GM23248 (cell line): ENCODE measurements at regions not wholly inside any gene's neighbourhood (a gene's known extent, or its start where the extent isn't known, plus 50 kb on each side); places are given as distances from the start of the nearest gene placed in this dataset. TPM values are rescaled to one million over a fixed set of nuclear protein-coding genes. Genes with fewer than 3 reads are reported as not detected.

ENCODE experiments used
- DNase-seq: peaks from one replicate; pipeline ENCODE4 v3.0.0-alpha.2; 2015
- H2AFZ ChIP-seq: fragments of 200-600 bp; sonication (generic); 2 replicates; pipeline ENCODE4 v1.6.1; 2016; ENCODE audit warnings: antibody characterized with exemption
- H3F3A ChIP-seq: fragments of 200-600 bp; sonication (generic); 2 replicates; pipeline ENCODE4 v1.6.1; 2016; ENCODE audit warnings: mild to moderate bottlenecking, antibody characterized with exemption, mixed run types; ENCODE audit not compliant: insufficient read depth
- H3K27ac ChIP-seq: fragments of 200-600 bp; sonication (generic); 2 replicates; pipeline ENCODE4 v1.5.1; 2016; ENCODE audit warnings: mild to moderate bottlenecking
- H3K27me3 ChIP-seq: fragments of 200-600 bp; sonication (generic); replicated peaks from 2 replicates; pipeline ENCODE4 v1.6.1; 2016; ENCODE audit warnings: mild to moderate bottlenecking; ENCODE audit not compliant: insufficient read depth
- H3K36me3 ChIP-seq: fragments of 200-600 bp; sonication (generic); 2 replicates; pipeline ENCODE4 v1.6.1; 2016; ENCODE audit warnings: low read depth, mild to moderate bottlenecking
- H3K4me1 ChIP-seq: fragments of 200-600 bp; sonication (generic); 2 replicates; pipeline ENCODE4 v1.6.1; 2016; ENCODE audit warnings: mild to moderate bottlenecking; ENCODE audit not compliant: insufficient read depth
- H3K4me2 ChIP-seq: fragments of 200-600 bp; sonication (generic); one replicate; pipeline ENCODE4 v1.6.1; 2016; ENCODE audit warnings: mild to moderate bottlenecking; ENCODE audit not compliant: unreplicated experiment
- H3K4me3 ChIP-seq: fragments of 200-600 bp; sonication (generic); 2 replicates; pipeline ENCODE4 v1.5.1; 2016; ENCODE audit warnings: mild to moderate bottlenecking
- H3K79me2 ChIP-seq: fragments of 200-600 bp; sonication (generic); 2 replicates; pipeline ENCODE4 v1.6.1; 2016; ENCODE audit warnings: mild to moderate bottlenecking; ENCODE audit not compliant: insufficient read depth
- H3K9ac ChIP-seq: fragments of 200-600 bp; sonication (generic); 2 replicates; pipeline ENCODE4 v1.6.1; 2016; ENCODE audit warnings: mild to moderate bottlenecking
- H3K9me2 ChIP-seq: fragments of 200-600 bp; sonication (generic); 2 replicates; pipeline ENCODE4 v1.6.1; 2016; ENCODE audit warnings: mixed run types, mild to moderate bottlenecking, moderate library complexity; ENCODE audit not compliant: insufficient read depth
- H3K9me3 ChIP-seq: fragments of 200-600 bp; sonication (generic); one replicate; pipeline ENCODE4 v1.6.1; 2017; ENCODE audit warnings: low read depth
- H4K20me1 ChIP-seq: fragments of 200-600 bp; sonication (generic); 2 replicates; pipeline ENCODE4 v1.6.0; 2016; ENCODE audit not compliant: insufficient read depth
- EZH2 ChIP-seq: fragments of 200-600 bp; sonication (generic); IDR thresholded peaks from 2 replicates; pipeline ENCODE4 v1.6.1; 2018; ENCODE audit warnings: antibody characterized with exemption, mild to moderate bottlenecking; ENCODE audit not compliant: insufficient read depth, poor library complexity, severe bottlenecking
- EZH2phosphoT487 ChIP-seq: fragments of 200-600 bp; sonication (generic); IDR thresholded peaks from 2 replicates; pipeline ENCODE4 v1.6.1; 2018; ENCODE audit warnings: antibody characterized with exemption, moderate library complexity, mild to moderate bottlenecking, low read depth; ENCODE audit not compliant: insufficient read depth
- WGBS, 2 experiments: methylation state at CpG; one replicate each; pipeline ENCODE4 v1.1.6; 2015 to 2017; ENCODE audit warnings: low lambda C conversion rate in 2 of 2, low coverage in 1 of 2; ENCODE audit errors: missing lambda C conversion rate in 2 of 2; 5-methylcytosine and 5-hydroxymethylcytosine counted together
- in situ Hi-C: fragments of 300-500 bp; cut with MboI; formaldehyde crosslinking; loops from 2 replicates; pipeline ENCODE4 v1.15.0; 2020
- small RNA-seq: library from RNA; depleted of rRNA; stranded (forward); fragments of <200 nt; gene quantifications from one replicate; pipeline ENCODE3, GENCODE V24; 2014; ENCODE audit warnings: low read depth, low replicate concordance

- H3K27me3 ChIP-seq, result no peaks in the 10 kb centered on the region
- in situ Hi-C loops, result no loop called here
- no peaks in the 10 kb centered on the region for H3K36me3 ChIP-seq
- no peaks in the 10 kb centered on the region for H3K4me1 ChIP-seq
- no peaks in the 10 kb centered on the region for H4K20me1 ChIP-seq
- H3K9me2 ChIP-seq, result no peaks in the 10 kb centered on the region
- no peak overlapping the region for H3K9ac ChIP-seq
- 4 to 20% methylated on average over 4 of the region's 4 CpGs for WGBS, 2 experiments
- no peaks in the 10 kb centered on the region for H3K79me2 ChIP-seq
- TF ChIP-seq EZH2phosphoT487, result no peak
- TF ChIP-seq EZH2, result no peak
- DNase-seq, result no peak
- no peak overlapping the region for H2AFZ ChIP-seq
- H3K4me3 ChIP-seq, result no peak overlapping the region
- no peaks in the 10 kb centered on the region for H3K9me3 ChIP-seq
- no peak overlapping the region for H3K4me2 ChIP-seq
- H3K27ac ChIP-seq, result no peak overlapping the region
- no peaks in the 10 kb centered on the region for H3F3A ChIP-seq
Observed at GRCh38 chr12:38589306-38589632, 272.7 kb downstream of the ALG10B start.

GRCh38 chr12:38601949-38602348 lies 285.4 kb downstream of the ALG10B start:
- Histone ChIP-seq H3F3A (no peaks in the 10 kb centered on the region), H4K20me1 (no peaks in the 10 kb centered on the region), H3K79me2 (no peaks in the 10 kb centered on the region), H3K4me1 (no peaks in the 10 kb centered on the region), H3K9ac (no peak overlapping the region), H3K36me3 (no peaks in the 10 kb centered on the region), H3K4me2 (no peak overlapping the region), H3K27me3 (no peaks in the 10 kb centered on the region), H2AFZ (no peak overlapping the region), H3K9me3 (no peaks in the 10 kb centered on the region), H3K9me2 (no peaks in the 10 kb centered on the region), H3K4me3 (no peak overlapping the region), H3K27ac (no peak overlapping the region)
- no peak for TF ChIP-seq EZH2
- TF ChIP-seq EZH2phosphoT487, result no peak
- DNase-seq, result no peak
- in situ Hi-C loops, result no loop called here

Small RNAs in the stretch of these regions (small RNA-seq; reads per million reads assigned to genes)
- not detected for gene AC087897.1
